ENCODE measurements at regions not wholly inside any gene's neighbourhood (a gene's known extent, or its start where the extent isn't known, plus 50 kb on each side); places are given as distances from the start of the nearest gene placed in this dataset.

DNA sequence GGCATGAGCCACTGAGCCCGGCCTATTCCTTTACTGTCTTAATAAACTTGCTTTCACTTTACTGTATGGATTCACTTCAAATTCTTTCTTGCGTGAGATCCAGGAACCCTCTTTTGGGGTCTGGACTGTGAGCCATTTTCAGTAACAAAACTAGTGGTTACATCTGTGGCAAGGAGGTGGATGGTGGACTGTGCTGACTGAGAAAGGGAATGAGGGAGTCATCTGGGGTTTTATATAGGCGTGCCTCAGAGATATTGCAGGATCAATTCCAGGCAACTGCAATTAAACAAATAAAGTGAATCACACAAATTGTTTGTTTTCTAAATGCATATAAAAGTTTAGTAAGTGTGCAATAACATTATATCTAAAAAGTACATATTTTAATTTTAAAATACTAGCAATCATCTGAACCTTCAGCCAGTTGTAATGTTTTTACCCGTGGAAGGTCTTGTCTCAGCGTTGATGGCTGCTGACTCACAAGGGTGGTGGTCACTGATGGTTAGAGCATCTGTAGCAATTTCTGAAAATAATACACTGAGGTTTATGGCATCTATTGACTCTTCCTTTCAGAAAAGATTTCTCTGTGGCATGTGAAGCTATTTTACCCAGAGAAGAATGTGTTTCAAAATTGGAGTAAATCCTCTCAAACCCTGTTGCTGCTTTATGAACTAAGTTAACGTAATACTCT lies 111.4 kb upstream of the FKBP1C start:
- no peak for TF ChIP-seq TCF12 (IDR thresholded peaks at IDR 0.05; ENCODE audit: low read depth)
- TF ChIP-seq, protein P1, sequence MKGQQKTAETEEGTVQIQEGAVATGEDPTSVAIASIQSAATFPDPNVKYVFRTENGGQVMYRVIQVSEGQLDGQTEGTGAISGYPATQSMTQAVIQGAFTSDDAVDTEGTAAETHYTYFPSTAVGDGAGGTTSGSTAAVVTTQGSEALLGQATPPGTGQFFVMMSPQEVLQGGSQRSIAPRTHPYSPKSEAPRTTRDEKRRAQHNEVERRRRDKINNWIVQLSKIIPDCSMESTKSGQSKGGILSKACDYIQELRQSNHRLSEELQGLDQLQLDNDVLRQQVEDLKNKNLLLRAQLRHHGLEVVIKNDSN (IDR thresholded peaks at IDR 0.05), result no peak
- no peak for TF ChIP-seq CEBPB (IDR thresholded peaks at IDR 0.05)
- no peak for TF ChIP-seq TEAD4 (IDR thresholded peaks at IDR 0.05)
- TF ChIP-seq MAX (IDR thresholded peaks at IDR 0.05), result no peak
- no peak for TF ChIP-seq ZBTB7A (IDR thresholded peaks at IDR 0.05; ENCODE audit: low read depth)
- no peak for TF ChIP-seq EP300 (IDR thresholded peaks at IDR 0.05; ENCODE audit: borderline replicate concordance)
- TF ChIP-seq RAD21 (IDR thresholded peaks at IDR 0.05; ENCODE audit: low read depth), result no peak
- TF ChIP-seq, protein P2, sequence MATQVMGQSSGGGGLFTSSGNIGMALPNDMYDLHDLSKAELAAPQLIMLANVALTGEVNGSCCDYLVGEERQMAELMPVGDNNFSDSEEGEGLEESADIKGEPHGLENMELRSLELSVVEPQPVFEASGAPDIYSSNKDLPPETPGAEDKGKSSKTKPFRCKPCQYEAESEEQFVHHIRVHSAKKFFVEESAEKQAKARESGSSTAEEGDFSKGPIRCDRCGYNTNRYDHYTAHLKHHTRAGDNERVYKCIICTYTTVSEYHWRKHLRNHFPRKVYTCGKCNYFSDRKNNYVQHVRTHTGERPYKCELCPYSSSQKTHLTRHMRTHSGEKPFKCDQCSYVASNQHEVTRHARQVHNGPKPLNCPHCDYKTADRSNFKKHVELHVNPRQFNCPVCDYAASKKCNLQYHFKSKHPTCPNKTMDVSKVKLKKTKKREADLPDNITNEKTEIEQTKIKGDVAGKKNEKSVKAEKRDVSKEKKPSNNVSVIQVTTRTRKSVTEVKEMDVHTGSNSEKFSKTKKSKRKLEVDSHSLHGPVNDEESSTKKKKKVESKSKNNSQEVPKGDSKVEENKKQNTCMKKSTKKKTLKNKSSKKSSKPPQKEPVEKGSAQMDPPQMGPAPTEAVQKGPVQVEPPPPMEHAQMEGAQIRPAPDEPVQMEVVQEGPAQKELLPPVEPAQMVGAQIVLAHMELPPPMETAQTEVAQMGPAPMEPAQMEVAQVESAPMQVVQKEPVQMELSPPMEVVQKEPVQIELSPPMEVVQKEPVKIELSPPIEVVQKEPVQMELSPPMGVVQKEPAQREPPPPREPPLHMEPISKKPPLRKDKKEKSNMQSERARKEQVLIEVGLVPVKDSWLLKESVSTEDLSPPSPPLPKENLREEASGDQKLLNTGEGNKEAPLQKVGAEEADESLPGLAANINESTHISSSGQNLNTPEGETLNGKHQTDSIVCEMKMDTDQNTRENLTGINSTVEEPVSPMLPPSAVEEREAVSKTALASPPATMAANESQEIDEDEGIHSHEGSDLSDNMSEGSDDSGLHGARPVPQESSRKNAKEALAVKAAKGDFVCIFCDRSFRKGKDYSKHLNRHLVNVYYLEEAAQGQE (IDR thresholded peaks at IDR 0.05; ENCODE audit: low read depth), result no peak
- no peak for TF ChIP-seq TAF1 (IDR thresholded peaks at IDR 0.05; ENCODE audit: low read depth)
- no peak for TF ChIP-seq YY1 (IDR thresholded peaks at IDR 0.05; ENCODE audit: low read depth)
